ENCODE measurements at regions not wholly inside any gene's neighbourhood (a gene's known extent, or its start where the extent isn't known, plus 50 kb on each side); places are given as distances from the start of the nearest gene placed in this dataset.

GRCh38 chr9:88221105-88221504, 82.8 kb upstream of the SPATA31C2 start:
- no peak for DNase-seq

GRCh38 chr9:88220652-88221051, 82.4 kb upstream of the SPATA31C2 start:
- no peak for DNase-seq

- no peak for DNase-seq
Observed at GRCh38 chr9:88219601-88220000, 81.3 kb upstream of the SPATA31C2 start.

- no peak for DNase-seq
Observed at GRCh38 chr9:88218726-88219125, 80.5 kb upstream of the SPATA31C2 start.

DNA sequence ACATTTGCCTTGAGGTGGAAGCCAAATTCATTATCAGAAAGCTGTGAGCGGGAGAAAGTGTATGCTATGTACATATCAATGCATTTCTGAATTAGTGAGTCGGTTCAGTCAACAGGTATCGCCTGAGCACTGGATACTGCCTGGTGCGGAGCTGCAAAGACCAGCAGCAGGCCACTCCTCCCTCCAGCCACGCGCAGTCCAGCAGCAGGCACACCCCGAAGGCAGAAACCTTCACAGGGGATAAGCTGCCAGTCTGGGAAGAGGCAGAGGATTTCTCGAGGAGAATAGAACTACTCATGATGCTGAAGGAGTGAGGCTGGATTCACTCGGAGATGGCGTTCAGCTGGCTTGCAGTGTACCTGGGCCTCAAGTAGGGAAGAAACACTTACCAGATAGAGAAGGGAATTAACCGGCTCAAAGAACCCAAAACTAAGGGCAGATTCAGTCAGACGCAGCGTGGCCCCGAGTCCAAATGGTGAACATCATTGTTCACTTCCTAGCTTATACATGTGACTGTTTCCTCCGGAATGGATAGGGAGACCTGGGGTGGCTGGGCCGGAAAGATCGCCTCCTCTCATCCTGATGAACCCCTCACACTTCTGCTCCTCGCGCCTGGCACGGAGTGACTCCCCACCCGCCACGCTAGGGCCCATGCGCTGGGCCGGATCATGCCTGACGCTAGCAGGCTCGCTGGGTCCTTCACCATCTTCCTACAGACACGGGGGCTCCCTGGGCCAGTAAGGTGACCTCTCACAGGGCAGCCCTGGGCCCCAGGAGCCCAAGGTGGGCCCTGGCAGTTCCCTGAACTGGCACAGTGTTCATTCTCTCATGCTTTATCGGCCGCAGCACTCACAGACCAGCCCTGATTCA, 78.1 kb upstream of the SPATA31C2 start:
- DNase-seq = no peak

DNA sequence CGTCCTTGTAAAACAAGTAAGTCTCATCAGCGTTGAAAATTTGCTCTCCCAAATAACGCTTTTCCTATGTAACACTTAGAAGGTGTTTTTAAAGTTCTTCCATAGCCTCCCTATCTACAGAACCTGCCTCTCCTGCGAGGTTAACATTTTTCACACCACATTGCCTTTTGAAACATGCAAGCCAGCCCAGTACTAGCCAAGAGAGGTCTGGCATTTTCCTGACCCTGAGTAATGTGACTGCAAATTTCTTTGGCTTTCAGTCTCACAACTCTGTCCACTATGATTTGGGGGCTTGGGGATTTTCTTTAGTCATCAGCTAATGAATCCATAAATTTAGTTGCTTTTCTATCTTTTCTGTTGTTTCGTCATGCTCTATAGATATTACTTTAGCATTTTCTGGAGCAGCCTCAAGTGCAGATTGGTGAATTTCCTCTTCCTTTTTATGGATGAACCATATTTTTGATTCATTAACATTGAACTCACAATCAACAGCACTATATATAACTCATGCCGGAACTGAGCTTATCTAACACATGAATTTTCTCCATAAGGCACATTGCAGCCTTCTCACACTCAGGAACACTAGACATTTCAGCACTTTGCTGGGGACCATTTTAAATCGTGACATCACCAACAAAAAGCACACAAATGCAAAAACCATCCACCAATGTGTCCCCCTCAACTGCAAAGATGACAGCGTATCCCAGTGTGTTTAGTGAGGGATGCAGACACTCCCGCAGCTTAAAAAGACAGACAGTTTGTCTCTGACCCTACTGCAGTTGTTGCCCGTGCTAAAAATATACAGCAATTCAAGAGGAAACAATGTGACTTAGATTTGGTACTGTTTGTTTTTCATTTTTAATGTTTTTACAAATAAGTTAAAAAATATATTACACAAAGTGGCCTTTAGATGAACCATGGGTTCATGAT, 77.2 kb upstream of the SPATA31C2 start:
- DNase-seq = no peak

DNA sequence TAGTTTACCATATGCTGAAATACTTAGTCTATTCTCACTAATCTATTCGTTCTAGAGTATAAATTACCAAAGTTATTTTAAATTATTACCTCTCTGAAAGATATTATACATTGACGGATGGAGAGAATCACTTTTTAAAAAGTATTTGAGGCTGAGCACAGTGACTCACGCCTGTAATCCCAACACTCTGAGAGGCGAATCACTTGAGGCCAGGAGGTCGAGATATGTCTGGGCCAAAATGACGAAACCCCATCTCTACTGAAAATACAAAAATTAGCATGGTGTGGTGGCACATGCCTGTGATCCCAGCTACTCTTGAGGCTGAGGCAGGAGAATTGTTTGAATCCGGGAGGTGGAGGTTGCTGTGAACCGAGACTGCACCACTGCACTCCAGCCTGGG, 64.0 kb upstream of the SPATA31C2 start:
- DNase-seq = no peak

- no peak for DNase-seq
Observed at GRCh38 chr9:88198341-88198807, 60.1 kb upstream of the SPATA31C2 start.

- no peak for DNase-seq
Observed at GRCh38 chr9:88197781-88198340, 59.6 kb upstream of the SPATA31C2 start.

GRCh38 chr9:88197016-88197415, 58.7 kb upstream of the SPATA31C2 start:
- no peak for DNase-seq

DNA sequence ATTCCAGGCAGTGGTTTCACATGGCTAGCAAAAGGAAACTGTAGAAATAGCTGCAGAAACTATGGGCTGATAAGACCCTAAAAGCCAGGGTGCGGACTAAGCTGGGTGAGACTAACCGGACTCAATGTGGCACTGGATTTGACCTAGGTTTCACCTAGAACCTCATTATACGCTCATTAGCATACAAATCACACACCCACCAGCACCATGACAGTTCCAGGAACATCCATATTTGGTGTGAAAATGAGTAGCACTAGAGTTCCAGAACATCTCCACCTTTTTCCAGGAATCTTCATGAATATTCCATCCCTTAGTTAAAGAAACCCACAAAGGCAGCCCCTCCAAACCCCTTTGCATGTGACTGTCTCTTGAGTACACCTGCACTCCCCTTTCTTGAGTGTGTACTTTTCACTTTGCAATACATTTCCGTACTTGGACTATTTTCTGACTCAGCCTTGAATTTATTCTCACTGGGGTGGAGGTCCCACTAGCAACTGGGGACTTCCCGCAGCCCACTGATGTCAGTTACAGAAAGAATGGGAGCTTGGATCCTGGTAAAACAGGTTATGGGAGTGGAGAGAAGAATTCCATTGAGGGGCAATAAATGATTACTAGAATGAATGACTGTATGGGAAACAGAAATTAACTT, 58.0 kb upstream of the SPATA31C2 start:
- DNase-seq = no peak

DNA sequence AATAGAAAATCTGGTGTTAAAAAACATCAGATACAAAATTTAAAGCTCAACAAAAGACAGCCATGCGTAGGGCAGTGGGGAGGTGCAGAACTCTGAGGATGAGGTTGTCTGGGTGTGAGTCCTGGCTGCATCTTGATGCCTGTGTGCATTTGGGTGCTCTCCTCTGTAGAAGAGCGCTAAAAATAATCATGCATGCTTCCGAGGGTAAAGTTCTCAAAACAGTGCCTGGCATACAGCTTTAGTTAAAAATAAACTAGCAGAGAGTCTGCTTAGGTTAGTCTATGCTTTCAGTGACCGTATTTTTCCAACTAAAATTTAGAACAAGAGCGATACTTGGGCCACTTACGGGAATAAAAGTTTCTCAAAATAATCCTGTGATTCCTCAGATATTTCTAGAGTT, 55.5 kb upstream of the SPATA31C2 start:
- DNase-seq = no peak

DNA sequence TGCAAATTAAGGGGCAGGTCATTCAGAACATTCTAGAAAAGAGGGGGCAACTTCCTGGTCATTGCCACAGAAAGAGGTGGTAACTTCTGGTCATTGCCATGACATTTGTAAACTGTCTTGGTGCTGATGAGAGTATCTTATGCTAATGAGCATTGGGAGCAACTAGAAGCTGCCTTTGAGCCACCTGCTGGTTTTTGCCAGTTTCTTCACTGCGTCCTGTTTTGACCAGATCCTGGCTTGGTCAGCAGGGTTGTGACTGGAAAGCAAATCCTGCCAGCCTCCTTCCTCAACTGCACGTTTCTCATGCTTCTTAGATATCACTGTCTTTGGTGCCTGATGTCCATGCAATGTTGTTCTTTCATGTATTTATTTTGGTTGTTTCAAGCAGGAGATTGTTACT, 53.2 kb upstream of the SPATA31C2 start:
- no peak for DNase-seq

DNA sequence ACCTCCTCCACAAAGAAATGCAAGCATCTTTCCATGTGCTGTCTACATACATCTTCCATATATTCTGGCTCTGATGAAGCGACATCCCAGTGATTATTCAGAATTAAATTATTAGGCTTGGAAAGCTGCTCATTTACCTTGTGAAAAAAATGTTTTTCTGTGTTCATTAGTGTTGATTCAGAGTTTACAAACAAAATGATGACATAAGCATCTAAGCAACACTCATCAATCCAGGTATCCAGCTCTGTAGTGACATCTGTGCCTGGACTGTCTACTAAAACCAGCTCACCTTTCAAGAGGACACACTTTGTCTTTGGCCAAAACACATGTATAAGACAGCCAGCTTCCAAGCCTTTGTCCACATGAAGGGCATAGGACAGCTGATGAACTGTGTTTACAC, 51.1 kb upstream of the SPATA31C2 start:
- no peak for DNase-seq
